HEK293 (cell line): ENCODE measurements at regions not wholly inside any gene's neighbourhood (a gene's known extent, or its start where the extent isn't known, plus 50 kb on each side); places are given as distances from the start of the nearest gene placed in this dataset.

Experiments used
- CTCF ChIA-PET: fragments of 350-600 bp; formaldehyde crosslinking; extraction: SDS; loops from one replicate; lab custom pipeline; 2021; ENCODE audit warnings: antibody characterized with exemption; lab: Yijun Ruan, JAX
- POLR2A ChIA-PET: fragments of 300-600 bp; formaldehyde crosslinking; extraction: SDS; loops from one replicate; lab custom pipeline; 2020; ENCODE audit warnings: antibody characterized with exemption, inconsistent platforms; lab: Yijun Ruan, JAX
- H3K27ac ChIP-seq: fragments of 200-500 bp; sonication (Bioruptor generic); 2 replicates; pipeline ENCODE4 v1.5.1; 2014; ENCODE audit warnings: low read depth, low read length, control low read depth, inconsistent platforms; ENCODE audit errors: extremely low read depth
- H3K36me3 ChIP-seq, 2 experiments: fragments of 200-500 bp in 1 of 2; sonication (Bioruptor generic) in 1 of 2; 1 replicate in 1 of 2; 2 replicates in 1 of 2; pipeline ENCODE4 v1.5.1; 2014 to 2017; ENCODE audit warnings: inconsistent platforms in 2 of 2, low read length in 2 of 2; ENCODE audit not compliant: control insufficient read depth in 2 of 2, insufficient read depth in 1 of 2
- H3K4me1 ChIP-seq: fragments of 200-500 bp; sonication (Bioruptor generic); 2 replicates; pipeline ENCODE4 v1.5.1; 2014; ENCODE audit warnings: mild to moderate bottlenecking, low read length, inconsistent platforms; ENCODE audit not compliant: control insufficient read depth, insufficient read depth
- H3K4me3 ChIP-seq: 2 replicates; pipeline ENCODE4 v1.5.1; 2011; ENCODE audit warnings: low read depth, mild to moderate bottlenecking, control low read depth, low read length, moderate library complexity
- H3K9me3 ChIP-seq: fragments of 200-500 bp; sonication (Bioruptor generic); 2 replicates; pipeline ENCODE4 v1.5.1; 2014; ENCODE audit warnings: low read depth, low read length, inconsistent platforms; ENCODE audit not compliant: control insufficient read depth, insufficient read depth
- ATF2 ChIP-seq: fragments of 450-650 bp; formaldehyde crosslinking; IDR thresholded peaks from 2 replicates; pipeline ENCODE4 v1.5.1; 2016; ENCODE audit warnings: missing biosample characterization, missing genetic modification characterization, low read depth
- BCL11B ChIP-seq: fragments of 450-650 bp; formaldehyde crosslinking; IDR thresholded peaks from 2 replicates; pipeline ENCODE4 v1.5.1; 2016; ENCODE audit warnings: low read depth, missing biosample characterization, missing genetic modification characterization
- BCL6B ChIP-seq: fragments of 450-650 bp; formaldehyde crosslinking; IDR thresholded peaks from 2 replicates; pipeline ENCODE4 v1.5.1; 2017; ENCODE audit warnings: missing biosample characterization, missing genetic modification characterization
- EGR2 ChIP-seq: fragments of 450-650 bp; formaldehyde crosslinking; IDR thresholded peaks from 2 replicates; pipeline ENCODE4 v1.5.1; 2016; ENCODE audit warnings: low read depth, missing biosample characterization, missing genetic modification characterization
- GLIS1 ChIP-seq: fragments of 450-650 bp; formaldehyde crosslinking; IDR thresholded peaks from 2 replicates; pipeline ENCODE4 v1.5.1; 2016; ENCODE audit warnings: missing biosample characterization, missing genetic modification characterization
- KLF16 ChIP-seq: fragments of 450-650 bp; formaldehyde crosslinking; IDR thresholded peaks from 2 replicates; pipeline ENCODE4 v1.5.1; 2017; ENCODE audit warnings: missing biosample characterization, missing genetic modification characterization
- SCRT1 ChIP-seq: fragments of 450-650 bp; formaldehyde crosslinking; IDR thresholded peaks from 2 replicates; pipeline ENCODE4 v1.5.1; 2016; ENCODE audit warnings: missing biosample characterization, missing genetic modification characterization, borderline replicate concordance
- SP3 ChIP-seq: fragments of 450-650 bp; formaldehyde crosslinking; IDR thresholded peaks from 2 replicates; pipeline ENCODE4 v1.5.1; 2016; ENCODE audit warnings: missing biosample characterization, missing genetic modification characterization
- TSHZ1 ChIP-seq: fragments of 450-650 bp; formaldehyde crosslinking; IDR thresholded peaks from 2 replicates; pipeline ENCODE4 v1.5.1; 2016; ENCODE audit warnings: missing biosample characterization, missing genetic modification characterization, borderline replicate concordance
- ZNF239 ChIP-seq: fragments of 450-650 bp; formaldehyde crosslinking; IDR thresholded peaks from 2 replicates; pipeline ENCODE4 v1.5.1; 2016; ENCODE audit warnings: missing biosample characterization, missing genetic modification characterization
- ZNF24 ChIP-seq: fragments of 450-650 bp; formaldehyde crosslinking; IDR thresholded peaks from 2 replicates; pipeline ENCODE4 v1.5.1; 2016; ENCODE audit warnings: missing biosample characterization, missing genetic modification characterization
- ZNF335 ChIP-seq: fragments of 450-650 bp; formaldehyde crosslinking; conservative IDR thresholded peaks from 2 replicates; pipeline ENCODE4 v1.5.1; 2016; ENCODE audit warnings: missing biosample characterization, missing genetic modification characterization
- ZNF571 ChIP-seq: fragments of 450-650 bp; formaldehyde crosslinking; IDR thresholded peaks from 2 replicates; pipeline ENCODE4 v1.5.0; 2017; ENCODE audit warnings: missing biosample characterization, missing genetic modification characterization
- ZNF596 ChIP-seq: fragments of 450-650 bp; IDR thresholded peaks from 2 replicates; pipeline ENCODE4 v1.5.0; 2018; ENCODE audit warnings: missing biosample characterization, mild to moderate bottlenecking, missing genetic modification characterization, moderate library complexity
- ZNF626 ChIP-seq: fragments of 450-650 bp; sonication (Bioruptor Pico); formaldehyde crosslinking; IDR thresholded peaks from 2 replicates; pipeline ENCODE4 v1.5.1; 2018; ENCODE audit warnings: missing biosample characterization, missing genetic modification characterization, inconsistent platforms
- TF ChIP-seq, protein P1 (sequence below): fragments of 450-650 bp; formaldehyde crosslinking; IDR thresholded peaks from 2 replicates; pipeline ENCODE4 v1.5.1; 2016; ENCODE audit warnings: missing biosample characterization, missing genetic modification characterization
- TF ChIP-seq, protein P2 (sequence below): fragments of 450-650 bp; formaldehyde crosslinking; optimal IDR thresholded peaks from 2 replicates; pipeline ENCODE3; 2016; ENCODE audit warnings: missing biosample characterization, mild to moderate bottlenecking, missing genetic modification characterization
- TF ChIP-seq, protein P3 (sequence below): fragments of 450-650 bp; formaldehyde crosslinking; IDR thresholded peaks from 2 replicates; pipeline ENCODE4 v1.5.1; 2016; ENCODE audit warnings: missing biosample characterization, missing genetic modification characterization

GRCh38 chr6:134379076-134379475 is 61.2 kb upstream of the SGK1 start (continued):
- TF ChIP-seq TSHZ1 (tag by site-specific recombination) (no peak), GLIS1 (tag by site-specific recombination) (no peak), ZNF239 (tag by site-specific recombination) (no peak), ZNF571 (tag by site-specific recombination) (no peak)
- TF ChIP-seq, all 188 proteins: peak for 0

DNA sequence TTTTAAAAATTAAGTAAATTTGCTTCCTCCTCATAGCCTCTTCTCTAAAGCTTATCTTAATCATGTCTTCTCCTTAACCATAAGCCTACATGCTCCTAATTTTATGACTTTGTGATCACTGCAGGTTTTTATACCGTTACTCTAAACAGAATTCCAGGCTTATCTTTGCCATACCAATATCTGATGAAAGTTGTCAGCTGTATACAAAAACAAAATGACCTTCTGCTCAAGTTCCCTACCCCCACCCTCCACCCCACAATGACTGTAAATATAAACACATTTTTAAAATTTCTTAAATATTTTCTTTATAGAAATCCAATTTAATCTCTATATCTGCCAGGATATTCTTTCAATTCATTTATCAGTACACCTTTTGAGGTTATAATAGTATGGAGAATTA is 60.5 kb upstream of the SGK1 start:
- CTCF ChIA-PET = interaction anchor here (1.1 kb wide), 1 partner anchor 201 kb away, joined by 3 read pairs; no protein-coding TSS in a partner anchor
- H3K36me3 ChIP-seq = no peaks in the 10 kb centered on the region
- TF ChIP-seq ZNF24 (tag by site-specific recombination) (no peak), BCL11B (no peak)
- H3K9me3 ChIP-seq = no peaks in the 10 kb centered on the region
- H3K27ac ChIP-seq = no peak overlapping the region
- H3K4me3 ChIP-seq = no peak overlapping the region
- H3K4me1 ChIP-seq = peaks cover 7% of the 10 kb centered on the region
- POLR2A ChIA-PET = no interaction called here

- Histone ChIP-seq H3K36me3 (no peaks in the 10 kb centered on the region), H3K4me3 (no peak overlapping the region), H3K4me1 (peaks cover 7% of the 10 kb centered on the region), H3K27ac (no peak overlapping the region), H3K9me3 (no peaks in the 10 kb centered on the region)
- TF ChIP-seq ATF2 (tag by site-specific recombination) (no peak), BCL6B (tag by site-specific recombination) (no peak), KLF16 (no peak), ZNF596 (tag by site-specific recombination) (no peak)
- ChIA-PET POLR2A (no interaction called here), CTCF (interaction anchor here (0.7 kb wide), 1 partner anchor 29 kb away, joined by 3 read pairs; no protein-coding TSS in a partner anchor)
Measured at GRCh38 chr6:134376785-134377184, 58.9 kb upstream of the SGK1 start.

- Histone ChIP-seq H3K4me1 (no peaks in the 10 kb centered on the region), H3K4me3 (no peak overlapping the region), H3K9me3 (no peaks in the 10 kb centered on the region), H3K27ac (no peak overlapping the region), H3K36me3 (no peaks in the 10 kb centered on the region)
- ChIA-PET CTCF (interaction anchor here (0.6 kb wide), 1 partner anchor 176 kb away, joined by 3 read pairs; no protein-coding TSS in a partner anchor), POLR2A (no interaction called here)
- TF ChIP-seq EGR2 = no peak
- TF ChIP-seq, protein P1, sequence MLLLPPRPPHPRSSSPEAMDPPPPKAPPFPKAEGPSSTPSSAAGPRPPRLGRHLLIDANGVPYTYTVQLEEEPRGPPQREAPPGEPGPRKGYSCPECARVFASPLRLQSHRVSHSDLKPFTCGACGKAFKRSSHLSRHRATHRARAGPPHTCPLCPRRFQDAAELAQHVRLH = no peak
- TF ChIP-seq, protein P2, sequence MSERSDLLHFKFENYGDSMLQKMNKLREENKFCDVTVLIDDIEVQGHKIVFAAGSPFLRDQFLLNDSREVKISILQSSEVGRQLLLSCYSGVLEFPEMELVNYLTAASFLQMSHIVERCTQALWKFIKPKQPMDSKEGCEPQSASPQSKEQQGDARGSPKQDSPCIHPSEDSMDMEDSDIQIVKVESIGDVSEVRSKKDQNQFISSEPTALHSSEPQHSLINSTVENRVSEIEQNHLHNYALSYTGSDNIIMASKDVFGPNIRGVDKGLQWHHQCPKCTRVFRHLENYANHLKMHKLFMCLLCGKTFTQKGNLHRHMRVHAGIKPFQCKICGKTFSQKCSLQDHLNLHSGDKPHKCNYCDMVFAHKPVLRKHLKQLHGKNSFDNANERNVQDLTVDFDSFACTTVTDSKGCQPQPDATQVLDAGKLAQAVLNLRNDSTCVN (tag by site-specific recombination) = no peak
- TF ChIP-seq, protein P3, sequence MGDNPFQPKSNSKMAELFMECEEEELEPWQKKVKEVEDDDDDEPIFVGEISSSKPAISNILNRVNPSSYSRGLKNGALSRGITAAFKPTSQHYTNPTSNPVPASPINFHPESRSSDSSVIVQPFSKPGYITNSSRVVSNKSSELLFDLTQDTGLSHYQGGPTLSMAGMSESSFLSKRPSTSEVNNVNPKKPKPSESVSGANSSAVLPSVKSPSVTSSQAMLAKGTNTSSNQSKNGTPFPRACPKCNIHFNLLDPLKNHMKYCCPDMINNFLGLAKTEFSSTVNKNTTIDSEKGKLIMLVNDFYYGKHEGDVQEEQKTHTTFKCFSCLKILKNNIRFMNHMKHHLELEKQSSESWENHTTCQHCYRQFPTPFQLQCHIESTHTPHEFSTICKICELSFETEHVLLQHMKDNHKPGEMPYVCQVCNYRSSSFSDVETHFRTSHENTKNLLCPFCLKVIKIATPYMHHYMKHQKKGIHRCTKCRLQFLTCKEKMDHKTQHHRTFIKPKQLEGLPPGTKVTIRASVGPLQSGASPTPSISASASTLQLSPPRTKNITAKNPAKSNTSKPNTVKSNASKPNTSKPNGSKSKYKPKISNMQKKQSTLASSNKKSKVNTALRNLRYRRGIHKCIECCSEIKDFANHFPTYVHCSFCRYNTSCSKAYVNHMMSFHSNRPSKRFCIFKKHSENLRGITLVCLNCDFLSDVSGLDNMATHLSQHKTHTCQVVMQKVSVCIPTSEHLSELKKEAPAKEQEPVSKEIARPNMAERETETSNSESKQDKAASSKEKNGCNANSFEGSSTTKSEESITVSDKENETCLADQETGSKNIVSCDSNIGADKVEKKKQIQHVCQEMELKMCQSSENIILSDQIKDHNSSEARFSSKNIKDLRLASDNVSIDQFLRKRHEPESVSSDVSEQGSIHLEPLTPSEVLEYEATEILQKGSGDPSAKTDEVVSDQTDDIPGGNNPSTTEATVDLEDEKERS = no peak
- no peak for TF ChIP-seq SCRT1 (tag by site-specific recombination)
- TF ChIP-seq ZNF335 (tag by site-specific recombination) = no peak
- no peak for TF ChIP-seq ZNF626 (tag by site-specific recombination)
- no peak for TF ChIP-seq SP3
Measured at GRCh38 chr6:134375220-134375580, 57.3 kb upstream of the SGK1 start.
